Gastrocnemius medialis (tissue), 4 donors: ENCODE measurements at regions not wholly inside any gene's neighbourhood (a gene's known extent, or its start where the extent isn't known, plus 50 kb on each side); places are given as distances from the start of the nearest gene placed in this dataset.
A peak's percentile ranks its signal among the peaks of the same experiment; 100 is the strongest.

Experiments used
- ATAC-seq, 2 donors: fragments of 150-250 bp; one replicate each; pipeline ENCODE4 v1.9.1; 2016
- DNase-seq, 2 donors: peaks; one replicate each; pipeline ENCODE4 v3.0.0-alpha.2; 2019
- H3K27ac ChIP-seq, 4 donors: fragments of 200-600 bp; sonication (generic); 1 replicate in 1 of 4; 2 replicates in 3 of 4; pipeline ENCODE4 v1.5.1; 2016 to 2018; ENCODE audit warnings: mild to moderate bottlenecking in 2 of 4, moderate library complexity in 1 of 4
- H3K27me3 ChIP-seq, 3 donors: fragments of 200-600 bp; sonication (generic) in 2 of 3; 1 replicate in 1 of 3; 2 replicates in 2 of 3; pipeline versions ENCODE4 v1.5.1 to v1.6.0; 2016 to 2019; ENCODE audit warnings: mild to moderate bottlenecking in 1 of 3, moderate library complexity in 1 of 3
- H3K36me3 ChIP-seq, 2 donors: fragments of 200-600 bp; sonication (generic) in 1 of 2; one replicate each; pipeline ENCODE4 v1.5.1; 2017 to 2018
- H3K4me1 ChIP-seq, 2 donors: fragments of 200-600 bp; sonication (generic) in 1 of 2; one replicate each; pipeline ENCODE4 v1.5.1; 2016 to 2017; ENCODE audit warnings: mild to moderate bottlenecking in 2 of 2
- H3K4me3 ChIP-seq, 4 donors: fragments of 200-600 bp; sonication (generic) in 3 of 4; 1 replicate in 1 of 4; 2 replicates in 3 of 4; pipeline ENCODE4 v1.5.1; 2016 to 2019; ENCODE audit warnings: mild to moderate bottlenecking in 2 of 4
- H3K9me3 ChIP-seq, 3 donors: fragments of 200-600 bp; sonication (generic) in 2 of 3; 1 replicate in 1 of 3; 2 replicates in 2 of 3; pipeline ENCODE4 v1.5.1; 2016 to 2019
- CTCF ChIP-seq, 5 experiments: fragments of 450-650 bp in 3 of 5; fragments of 200-600 bp in 2 of 5; sonication (generic) in 2 of 5; IDR thresholded peaks in 4 of 5; conservative IDR thresholded peaks in 1 of 5; 1 replicate in 4 of 5; 2 replicates in 1 of 5; pipeline ENCODE4 v1.5.1; 2016 to 2019; ENCODE audit warnings: antibody characterized with exemption in 5 of 5, mild to moderate bottlenecking in 3 of 5, moderate library complexity in 3 of 5
- POLR2A ChIP-seq, 2 donors: fragments of 450-650 bp; IDR thresholded peaks; one replicate each; pipeline ENCODE4 v1.6.1; 2017; ENCODE audit warnings: antibody characterized with exemption in 2 of 2, mild to moderate bottlenecking in 2 of 2, moderate library complexity in 2 of 2
- in situ Hi-C, 4 donors: fragments of 200-750 bp; cut with MboI; loops; one replicate each; pipeline versions ENCODE4 v1.15.0 to v1.8.0; 2017; ENCODE audit warnings: low sequenced_read_pairs in 4 of 4
- intact Hi-C: fragments of 100-400 bp; cut with DNase I; formaldehyde crosslinking; loops from one replicate; pipeline ENCODE4 v1.15.1; 2023; ENCODE audit warnings: low total_unique reads

GRCh38 chr6:143006787-143007186 is 53.9 kb upstream of the AIG1 start:
- no peaks in the 10 kb centered on the region for H3K4me1 ChIP-seq
- H3K4me3 ChIP-seq, result no peak overlapping the region
- no peaks in the 10 kb centered on the region for H3K36me3 ChIP-seq
- H3K27ac ChIP-seq, result no peak overlapping the region
- intact Hi-C loops (no loop called here), in situ Hi-C loops (no loop called here)
- ATAC-seq, result no peak
- H3K27me3 ChIP-seq, result no peaks in the 10 kb centered on the region
- no peaks in the 10 kb centered on the region for H3K9me3 ChIP-seq
- no peak for DNase-seq
- TF ChIP-seq CTCF (IDR thresholded peaks at IDR 0.05 in 4 of 5, conservative IDR thresholded peaks at IDR 0.05 in 1 of 5) (no peak), POLR2A (IDR thresholded peaks at IDR 0.05) (no peak)

GRCh38 chr6:143007646-143008045 is 53.0 kb upstream of the AIG1 start:
- intact Hi-C loops (no loop called here), in situ Hi-C loops (no loop called here)
- Histone ChIP-seq H3K9me3 (no peaks in the 10 kb centered on the region), H3K4me1 (no peaks in the 10 kb centered on the region), H3K27ac (no peak overlapping the region), H3K27me3 (no peaks in the 10 kb centered on the region), H3K4me3 (no peak overlapping the region), H3K36me3 (no peaks in the 10 kb centered on the region)
- ATAC-seq (peak; percentile 62 to 72), DNase-seq (no peak)
- TF ChIP-seq POLR2A (IDR thresholded peaks at IDR 0.05) (no peak), CTCF (IDR thresholded peaks at IDR 0.05 in 4 of 5, conservative IDR thresholded peaks at IDR 0.05 in 1 of 5) (no peak)

- Histone ChIP-seq H3K36me3 (no peaks in the 10 kb centered on the region), H3K9me3 (no peaks in the 10 kb centered on the region), H3K4me1 (no peaks in the 10 kb centered on the region), H3K27ac (no peak overlapping the region), H3K4me3 (no peak overlapping the region), H3K27me3 (no peaks in the 10 kb centered on the region)
- DNase-seq (no peak), ATAC-seq (no peak)
- intact Hi-C loops (no loop called here), in situ Hi-C loops (no loop called here)
- TF ChIP-seq POLR2A (IDR thresholded peaks at IDR 0.05), result no peak
- TF ChIP-seq CTCF (IDR thresholded peaks at IDR 0.05 in 4 of 5, conservative IDR thresholded peaks at IDR 0.05 in 1 of 5), result no peak
Measured at GRCh38 chr6:143009851-143010250, 50.8 kb upstream of the AIG1 start.
